WTC11 (cell line): ENCODE measurements at regions not wholly inside any gene's neighbourhood (a gene's known extent, or its start where the extent isn't known, plus 50 kb on each side); places are given as distances from the start of the nearest gene placed in this dataset.

Source experiments
- AFF4 ChIP-seq: sonication (generic); formaldehyde crosslinking; IDR thresholded peaks from 2 replicates; pipeline ENCODE4 v1.8.1; 2023; ENCODE audit warnings: mild to moderate bottlenecking, missing genetic modification reagents, borderline replicate concordance
- IRF2 ChIP-seq: sonication (generic); formaldehyde crosslinking; IDR thresholded peaks from 2 replicates; pipeline ENCODE4 v1.8.0; 2022; ENCODE audit warnings: low read depth, missing genetic modification reagents, borderline replicate concordance
- MAX ChIP-seq: sonication (generic); formaldehyde crosslinking; IDR thresholded peaks from 2 replicates; pipeline ENCODE4 v1.8.0; 2022; ENCODE audit warnings: mild to moderate bottlenecking, missing genetic modification reagents
- PRDM15 ChIP-seq: sonication (generic); formaldehyde crosslinking; IDR thresholded peaks from 2 replicates; pipeline ENCODE4 v1.8.0; 2022; ENCODE audit warnings: missing genetic modification reagents
- SP1 ChIP-seq: sonication (generic); formaldehyde crosslinking; conservative IDR thresholded peaks from 2 replicates; pipeline ENCODE4 v1.8.1; 2022; ENCODE audit warnings: missing genetic modification reagents
- USF2 ChIP-seq: sonication (generic); formaldehyde crosslinking; IDR thresholded peaks from 2 replicates; pipeline ENCODE4 v1.8.1; 2023; ENCODE audit warnings: mild to moderate bottlenecking, missing genetic modification reagents, moderate library complexity
- ZNF121 ChIP-seq: sonication (generic); formaldehyde crosslinking; IDR thresholded peaks from 2 replicates; pipeline ENCODE4 v1.8.0; 2023; ENCODE audit warnings: missing genetic modification reagents
- ZNF396 ChIP-seq: fragments of 250-450 bp; sonication (Bioruptor Pico); IDR thresholded peaks from 2 replicates; pipeline ENCODE4 v1.8.0; 2021; ENCODE audit warnings: mild to moderate bottlenecking, moderate library complexity, borderline replicate concordance
- TF ChIP-seq, protein P1 (sequence below): fragments of 200-600 bp; IDR thresholded peaks from 2 replicates; pipeline ENCODE4 v1.8.0; 2022; ENCODE audit warnings: antibody characterized with exemption
- TF ChIP-seq, protein P2 (sequence below): sonication (generic); formaldehyde crosslinking; IDR thresholded peaks from 2 replicates; pipeline ENCODE4 v1.8.0; 2023; ENCODE audit warnings: missing genetic modification reagents, mild to moderate bottlenecking, borderline replicate concordance
- TF ChIP-seq, protein P3 (sequence below): sonication (generic); formaldehyde crosslinking; IDR thresholded peaks from 2 replicates; pipeline ENCODE4 v1.8.1; 2022; ENCODE audit warnings: low read depth, mild to moderate bottlenecking, moderate library complexity, missing genetic modification reagents, borderline replicate concordance
- TF ChIP-seq, protein P4 (sequence below): sonication (generic); formaldehyde crosslinking; conservative IDR thresholded peaks from 2 replicates; pipeline ENCODE4 v1.8.1; 2022; ENCODE audit warnings: mild to moderate bottlenecking, missing genetic modification reagents
- TF ChIP-seq, protein P5 (sequence below): sonication (generic); formaldehyde crosslinking; IDR thresholded peaks from 2 replicates; pipeline ENCODE4 v1.8.1; 2022; ENCODE audit warnings: low read depth, missing genetic modification reagents, borderline replicate concordance

DNA sequence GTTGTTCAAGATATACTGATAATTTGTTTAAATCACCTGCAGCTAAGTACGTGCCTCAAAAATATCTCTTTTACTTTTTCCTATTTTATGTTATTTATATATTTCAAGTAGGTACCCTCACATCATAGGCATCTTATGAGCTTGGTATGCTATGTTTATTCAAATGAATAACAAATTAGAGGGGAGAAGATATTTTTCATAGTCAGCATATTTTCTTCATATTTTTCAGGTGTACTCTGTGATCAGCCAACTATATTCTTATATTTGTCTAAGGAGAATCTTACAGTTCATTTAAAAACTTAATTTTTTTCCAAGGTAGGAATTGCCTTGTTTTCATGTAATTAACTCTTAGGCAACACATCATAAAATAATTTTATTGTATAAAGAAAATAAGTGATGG lies 421.1 kb upstream of the GRM7 start:
- TF ChIP-seq, protein P1, sequence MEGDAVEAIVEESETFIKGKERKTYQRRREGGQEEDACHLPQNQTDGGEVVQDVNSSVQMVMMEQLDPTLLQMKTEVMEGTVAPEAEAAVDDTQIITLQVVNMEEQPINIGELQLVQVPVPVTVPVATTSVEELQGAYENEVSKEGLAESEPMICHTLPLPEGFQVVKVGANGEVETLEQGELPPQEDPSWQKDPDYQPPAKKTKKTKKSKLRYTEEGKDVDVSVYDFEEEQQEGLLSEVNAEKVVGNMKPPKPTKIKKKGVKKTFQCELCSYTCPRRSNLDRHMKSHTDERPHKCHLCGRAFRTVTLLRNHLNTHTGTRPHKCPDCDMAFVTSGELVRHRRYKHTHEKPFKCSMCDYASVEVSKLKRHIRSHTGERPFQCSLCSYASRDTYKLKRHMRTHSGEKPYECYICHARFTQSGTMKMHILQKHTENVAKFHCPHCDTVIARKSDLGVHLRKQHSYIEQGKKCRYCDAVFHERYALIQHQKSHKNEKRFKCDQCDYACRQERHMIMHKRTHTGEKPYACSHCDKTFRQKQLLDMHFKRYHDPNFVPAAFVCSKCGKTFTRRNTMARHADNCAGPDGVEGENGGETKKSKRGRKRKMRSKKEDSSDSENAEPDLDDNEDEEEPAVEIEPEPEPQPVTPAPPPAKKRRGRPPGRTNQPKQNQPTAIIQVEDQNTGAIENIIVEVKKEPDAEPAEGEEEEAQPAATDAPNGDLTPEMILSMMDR: no peak
- no peak for TF ChIP-seq USF2 (CRISPR knock-in tag)
- TF ChIP-seq AFF4: no peak
- TF ChIP-seq, protein P2, sequence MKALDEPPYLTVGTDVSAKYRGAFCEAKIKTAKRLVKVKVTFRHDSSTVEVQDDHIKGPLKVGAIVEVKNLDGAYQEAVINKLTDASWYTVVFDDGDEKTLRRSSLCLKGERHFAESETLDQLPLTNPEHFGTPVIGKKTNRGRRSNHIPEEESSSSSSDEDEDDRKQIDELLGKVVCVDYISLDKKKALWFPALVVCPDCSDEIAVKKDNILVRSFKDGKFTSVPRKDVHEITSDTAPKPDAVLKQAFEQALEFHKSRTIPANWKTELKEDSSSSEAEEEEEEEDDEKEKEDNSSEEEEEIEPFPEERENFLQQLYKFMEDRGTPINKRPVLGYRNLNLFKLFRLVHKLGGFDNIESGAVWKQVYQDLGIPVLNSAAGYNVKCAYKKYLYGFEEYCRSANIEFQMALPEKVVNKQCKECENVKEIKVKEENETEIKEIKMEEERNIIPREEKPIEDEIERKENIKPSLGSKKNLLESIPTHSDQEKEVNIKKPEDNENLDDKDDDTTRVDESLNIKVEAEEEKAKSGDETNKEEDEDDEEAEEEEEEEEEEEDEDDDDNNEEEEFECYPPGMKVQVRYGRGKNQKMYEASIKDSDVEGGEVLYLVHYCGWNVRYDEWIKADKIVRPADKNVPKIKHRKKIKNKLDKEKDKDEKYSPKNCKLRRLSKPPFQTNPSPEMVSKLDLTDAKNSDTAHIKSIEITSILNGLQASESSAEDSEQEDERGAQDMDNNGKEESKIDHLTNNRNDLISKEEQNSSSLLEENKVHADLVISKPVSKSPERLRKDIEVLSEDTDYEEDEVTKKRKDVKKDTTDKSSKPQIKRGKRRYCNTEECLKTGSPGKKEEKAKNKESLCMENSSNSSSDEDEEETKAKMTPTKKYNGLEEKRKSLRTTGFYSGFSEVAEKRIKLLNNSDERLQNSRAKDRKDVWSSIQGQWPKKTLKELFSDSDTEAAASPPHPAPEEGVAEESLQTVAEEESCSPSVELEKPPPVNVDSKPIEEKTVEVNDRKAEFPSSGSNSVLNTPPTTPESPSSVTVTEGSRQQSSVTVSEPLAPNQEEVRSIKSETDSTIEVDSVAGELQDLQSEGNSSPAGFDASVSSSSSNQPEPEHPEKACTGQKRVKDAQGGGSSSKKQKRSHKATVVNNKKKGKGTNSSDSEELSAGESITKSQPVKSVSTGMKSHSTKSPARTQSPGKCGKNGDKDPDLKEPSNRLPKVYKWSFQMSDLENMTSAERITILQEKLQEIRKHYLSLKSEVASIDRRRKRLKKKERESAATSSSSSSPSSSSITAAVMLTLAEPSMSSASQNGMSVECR (CRISPR knock-in tag): no peak
- no peak for TF ChIP-seq IRF2 (CRISPR knock-in tag)
- TF ChIP-seq PRDM15 (CRISPR knock-in tag): no peak
- no peak for TF ChIP-seq SP1
- TF ChIP-seq, protein P3, sequence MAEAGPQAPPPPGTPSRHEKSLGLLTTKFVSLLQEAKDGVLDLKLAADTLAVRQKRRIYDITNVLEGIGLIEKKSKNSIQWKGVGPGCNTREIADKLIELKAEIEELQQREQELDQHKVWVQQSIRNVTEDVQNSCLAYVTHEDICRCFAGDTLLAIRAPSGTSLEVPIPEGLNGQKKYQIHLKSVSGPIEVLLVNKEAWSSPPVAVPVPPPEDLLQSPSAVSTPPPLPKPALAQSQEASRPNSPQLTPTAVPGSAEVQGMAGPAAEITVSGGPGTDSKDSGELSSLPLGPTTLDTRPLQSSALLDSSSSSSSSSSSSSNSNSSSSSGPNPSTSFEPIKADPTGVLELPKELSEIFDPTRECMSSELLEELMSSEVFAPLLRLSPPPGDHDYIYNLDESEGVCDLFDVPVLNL (CRISPR knock-in tag): no peak
- no peak for TF ChIP-seq ZNF396 (CRISPR knock-in tag)
- TF ChIP-seq, protein P4, sequence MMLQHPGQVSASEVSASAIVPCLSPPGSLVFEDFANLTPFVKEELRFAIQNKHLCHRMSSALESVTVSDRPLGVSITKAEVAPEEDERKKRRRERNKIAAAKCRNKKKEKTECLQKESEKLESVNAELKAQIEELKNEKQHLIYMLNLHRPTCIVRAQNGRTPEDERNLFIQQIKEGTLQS: no peak
- TF ChIP-seq MAX (CRISPR knock-in tag): no peak
- TF ChIP-seq, protein P5, sequence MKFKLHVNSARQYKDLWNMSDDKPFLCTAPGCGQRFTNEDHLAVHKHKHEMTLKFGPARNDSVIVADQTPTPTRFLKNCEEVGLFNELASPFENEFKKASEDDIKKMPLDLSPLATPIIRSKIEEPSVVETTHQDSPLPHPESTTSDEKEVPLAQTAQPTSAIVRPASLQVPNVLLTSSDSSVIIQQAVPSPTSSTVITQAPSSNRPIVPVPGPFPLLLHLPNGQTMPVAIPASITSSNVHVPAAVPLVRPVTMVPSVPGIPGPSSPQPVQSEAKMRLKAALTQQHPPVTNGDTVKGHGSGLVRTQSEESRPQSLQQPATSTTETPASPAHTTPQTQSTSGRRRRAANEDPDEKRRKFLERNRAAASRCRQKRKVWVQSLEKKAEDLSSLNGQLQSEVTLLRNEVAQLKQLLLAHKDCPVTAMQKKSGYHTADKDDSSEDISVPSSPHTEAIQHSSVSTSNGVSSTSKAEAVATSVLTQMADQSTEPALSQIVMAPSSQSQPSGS: no peak
- TF ChIP-seq ZNF121: no peak
